ENCODE measurements at regions not wholly inside any gene's neighbourhood (a gene's known extent, or its start where the extent isn't known, plus 50 kb on each side); places are given as distances from the start of the nearest gene placed in this dataset.
A peak's percentile ranks its signal among the peaks of the same experiment; 100 is the strongest.

DNA sequence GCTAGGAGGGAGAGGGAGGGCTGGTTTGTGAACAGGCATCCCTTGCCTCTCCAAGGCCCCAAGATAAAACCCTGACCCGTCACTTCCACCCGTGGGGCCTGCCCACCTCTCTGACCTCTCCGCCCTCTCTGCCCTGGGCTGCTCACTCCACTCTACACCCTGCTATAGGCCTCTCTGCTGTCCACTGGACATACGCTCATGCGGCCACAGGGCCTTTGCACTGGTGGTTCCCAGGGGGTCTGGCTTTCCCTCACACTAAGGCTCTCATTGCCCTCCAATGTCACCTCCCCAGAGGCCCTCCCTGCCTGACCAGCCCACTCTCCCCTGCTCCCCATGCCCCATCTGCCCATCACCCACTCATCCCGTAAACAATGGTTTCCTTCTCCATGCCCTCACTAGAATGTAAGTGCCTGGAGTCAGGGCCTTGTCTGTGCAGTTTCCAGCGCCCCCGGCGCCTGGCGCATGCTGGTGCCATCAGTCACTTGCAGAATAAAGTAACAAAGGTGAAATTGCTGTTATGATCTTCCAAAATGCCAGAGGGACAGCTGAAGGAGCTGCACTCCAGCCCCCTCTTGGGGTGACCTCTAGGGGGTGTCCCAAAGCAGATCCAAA, 73.6 kb downstream of the RFLNA start:
- H3K4me3 ChIP-seq (ENCODE audit: low read depth in 1 of 5, low read length in 5 of 5): no peak overlapping the region
- peak overlapping the region; percentile 90 for H3K27ac ChIP-seq (ENCODE audit: low read depth, low read length)
- peak overlapping the region in 3 of 5 donors; percentile 35 to 74 (median 45) for H3K9ac ChIP-seq (ENCODE audit: low read length in 5 of 5)
- H3K27me3 ChIP-seq (ENCODE audit: control insufficient read depth in 5 of 5, insufficient read depth in 4 of 5, low read length in 5 of 5): no peaks in the 10 kb centered on the region
- peaks cover 0 to 73% (median 34%) of the 10 kb centered on the region in 5 donors for H3K36me3 ChIP-seq (ENCODE audit: control insufficient read depth in 5 of 5, insufficient read depth in 5 of 5, low read length in 5 of 5)
- peaks cover 6 to 41% (median 38%) of the 10 kb centered on the region in 5 donors for H3K4me1 ChIP-seq (ENCODE audit: control insufficient read depth in 5 of 5, insufficient read depth in 5 of 5, low read length in 5 of 5)
- no peaks in the 10 kb centered on the region for H3K9me3 ChIP-seq (ENCODE audit: control insufficient read depth in 5 of 5, low read length in 5 of 5)

DNA sequence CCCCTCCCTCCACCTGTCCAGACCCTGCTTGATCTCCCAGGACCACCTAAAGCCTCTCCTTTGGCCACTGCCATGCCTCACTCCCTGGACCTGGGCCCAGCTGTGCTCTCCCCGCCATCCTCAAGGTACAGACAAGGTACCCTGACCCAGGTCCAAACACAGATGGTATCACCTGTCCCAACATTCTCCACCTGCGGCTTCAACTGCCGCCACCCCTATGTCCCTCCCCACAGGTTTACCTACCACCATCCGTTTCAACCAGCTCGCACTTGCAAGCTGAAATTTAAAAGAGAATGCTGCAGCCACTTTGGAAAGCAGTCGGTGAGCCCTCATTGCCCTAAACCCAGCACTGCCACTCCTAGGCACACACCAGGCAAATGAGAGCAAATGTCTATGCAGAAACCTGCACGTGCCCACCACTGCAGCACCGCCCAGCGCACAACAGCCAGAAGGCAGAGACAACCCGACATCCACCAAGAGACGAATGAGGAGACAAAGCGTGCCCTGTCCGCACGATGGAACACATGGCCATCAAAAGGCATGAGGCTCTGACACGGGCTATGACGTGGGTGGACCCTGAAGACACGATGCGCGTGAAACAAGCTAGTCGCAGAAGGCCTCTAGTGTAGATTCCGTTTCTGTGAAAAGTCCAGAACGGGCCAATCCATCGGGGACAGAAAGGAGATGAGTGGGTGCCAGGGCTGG, 71.0 kb downstream of the RFLNA start:
- H3K27me3 ChIP-seq (ENCODE audit: control insufficient read depth in 5 of 5, insufficient read depth in 4 of 5, low read length in 5 of 5): no peaks in the 10 kb centered on the region
- H3K36me3 ChIP-seq (ENCODE audit: control insufficient read depth in 5 of 5, insufficient read depth in 5 of 5, low read length in 5 of 5): peaks cover 0 to 66% (median 25%) of the 10 kb centered on the region in 5 donors
- no peak overlapping the region for H3K27ac ChIP-seq (ENCODE audit: low read depth, low read length)
- no peak overlapping the region for H3K9ac ChIP-seq (ENCODE audit: low read length in 5 of 5)
- no peak overlapping the region for H3K4me3 ChIP-seq (ENCODE audit: low read depth in 1 of 5, low read length in 5 of 5)
- no peaks in the 10 kb centered on the region for H3K9me3 ChIP-seq (ENCODE audit: control insufficient read depth in 5 of 5, low read length in 5 of 5)
- peaks cover 6 to 51% (median 43%) of the 10 kb centered on the region in 5 donors for H3K4me1 ChIP-seq (ENCODE audit: control insufficient read depth in 5 of 5, insufficient read depth in 5 of 5, low read length in 5 of 5)
